ENCODE measurements at regions not wholly inside any gene's neighbourhood (a gene's known extent, or its start where the extent isn't known, plus 50 kb on each side); places are given as distances from the start of the nearest gene placed in this dataset.
"Not testable (repeated sequence)": the region's sequence is repeated elsewhere in the genome, so short reads cannot be mapped to it uniquely, and the experiment has no call there.

DNA sequence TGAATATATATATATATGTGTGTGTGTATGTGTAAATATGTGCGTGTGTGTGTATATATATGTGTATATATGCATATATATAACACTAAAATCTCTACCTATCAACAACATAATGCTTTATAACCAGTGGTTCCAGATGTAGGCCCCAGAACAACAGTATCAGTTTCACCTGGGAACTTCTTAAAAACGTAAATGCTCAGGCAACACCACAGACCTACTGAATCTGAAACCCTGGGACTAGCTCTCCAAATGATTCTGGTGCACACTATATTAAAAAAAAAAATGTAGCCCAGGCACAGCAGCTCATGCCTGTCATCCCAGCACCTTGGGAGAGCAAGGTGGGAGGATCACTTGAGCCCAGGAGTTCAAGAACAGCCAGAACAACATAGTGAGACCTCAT is 67.1 kb upstream of the ZSCAN2 start:
- intact Hi-C loops (cut with DNase I; ENCODE audit: low total_unique reads); H3K4me3 ChIP-seq (ENCODE audit: low read depth, poor library complexity, severe bottlenecking); DNase-seq (ENCODE audit: low spot score in 2 of 2): not testable (repeated sequence)
- WGBS, 2 donors = 91 to 95% methylated on average over 2 of the region's 2 CpGs

DNA sequence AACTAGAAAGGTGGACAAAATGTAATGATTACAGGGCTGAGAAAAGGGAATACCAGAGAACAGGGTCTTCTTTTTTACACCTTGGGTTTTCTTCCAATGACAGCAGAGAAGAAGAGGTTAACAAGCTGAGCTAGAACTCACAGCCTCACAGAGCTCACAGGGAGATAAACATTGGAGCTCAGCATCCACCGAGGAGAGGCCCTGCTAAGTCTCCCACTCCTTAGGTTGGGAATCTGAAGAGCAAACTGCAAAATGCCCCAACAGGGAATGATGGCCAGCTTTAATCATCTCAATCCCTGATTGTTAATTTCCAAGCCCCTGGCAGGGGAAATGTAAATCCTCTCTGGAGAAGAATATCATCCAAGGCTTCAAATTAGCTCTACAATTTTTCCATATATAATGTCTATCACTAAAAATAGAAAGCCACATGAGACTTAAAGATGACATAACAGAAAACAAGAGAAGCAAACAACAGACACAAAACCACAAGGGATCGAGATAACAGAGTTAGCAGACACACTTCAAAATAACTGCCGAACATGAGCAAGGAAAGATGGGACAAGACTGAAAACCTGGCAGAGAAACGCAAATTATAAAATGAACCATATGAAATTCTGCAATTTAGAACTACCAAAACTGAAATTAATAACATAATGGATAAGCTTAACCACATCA is 66.1 kb upstream of the ZSCAN2 start:
- H3K4me3 ChIP-seq (ENCODE audit: low read depth, poor library complexity, severe bottlenecking); intact Hi-C loops (cut with DNase I; ENCODE audit: low total_unique reads); DNase-seq (ENCODE audit: low spot score in 2 of 2): not testable (repeated sequence)
- 64 to 71% methylated on average over 4 of the region's 4 CpGs for WGBS, 2 donors

- H3K4me3 ChIP-seq (ENCODE audit: low read depth, poor library complexity, severe bottlenecking); DNase-seq (ENCODE audit: low spot score in 2 of 2); intact Hi-C loops (cut with DNase I; ENCODE audit: low total_unique reads): not testable (repeated sequence)
- 63 to 91% methylated on average over 3 of the region's 3 CpGs for WGBS, 2 donors
These were observed 64.6 kb upstream of the ZSCAN2 start for GRCh38 chr15:84536181-84536580.

DNA sequence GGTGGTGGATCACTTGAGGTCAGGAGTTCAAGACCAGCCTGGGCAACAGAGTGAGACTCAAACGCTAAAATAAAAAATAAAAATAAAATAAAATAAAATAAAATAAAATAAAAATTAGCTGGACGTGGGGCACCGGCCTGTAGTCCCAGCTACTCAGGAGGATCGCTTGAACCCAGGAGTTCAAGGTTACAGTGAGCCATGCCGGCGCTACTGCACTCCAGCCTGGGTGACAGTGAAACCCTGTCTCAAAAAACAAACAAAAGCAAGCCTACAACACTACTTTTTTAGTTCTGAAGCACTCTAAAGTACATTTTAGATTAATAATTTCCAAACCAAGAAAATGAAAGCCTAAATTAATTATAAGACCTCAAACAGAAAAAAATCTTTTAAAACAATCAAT is 56.2 kb upstream of the ZSCAN2 start:
- WGBS, 2 donors = 97 to 100% methylated on average over 6 of the region's 6 CpGs
- DNase-seq (ENCODE audit: low spot score in 2 of 2); H3K4me3 ChIP-seq (ENCODE audit: low read depth, poor library complexity, severe bottlenecking); intact Hi-C loops (cut with DNase I; ENCODE audit: low total_unique reads): not testable (repeated sequence)

DNA sequence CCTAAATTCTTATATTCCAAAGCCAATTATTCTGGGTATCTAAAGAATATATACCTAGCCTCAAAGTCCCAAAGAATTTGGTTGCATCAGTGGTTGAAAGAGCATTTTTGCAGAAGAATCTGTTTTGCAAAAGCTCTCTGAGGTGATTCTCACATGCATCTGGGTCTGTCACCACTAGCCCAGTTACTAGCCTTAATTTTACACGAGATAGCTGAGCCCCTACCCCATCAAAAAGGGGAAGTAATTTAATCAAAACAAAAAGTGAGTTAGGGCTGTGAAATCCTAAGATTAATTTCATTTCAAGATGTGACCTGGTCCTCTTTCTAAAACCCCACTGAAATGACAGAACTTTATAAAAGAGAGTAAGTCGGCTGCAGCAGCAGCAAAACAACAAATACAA is 53.7 kb upstream of the ZSCAN2 start:
- 73 to 86% methylated on average over 2 of the region's 2 CpGs for WGBS, 2 donors
- H3K4me3 ChIP-seq (ENCODE audit: low read depth, poor library complexity, severe bottlenecking); DNase-seq (ENCODE audit: low spot score in 2 of 2); intact Hi-C loops (cut with DNase I; ENCODE audit: low total_unique reads): not testable (repeated sequence)

DNA sequence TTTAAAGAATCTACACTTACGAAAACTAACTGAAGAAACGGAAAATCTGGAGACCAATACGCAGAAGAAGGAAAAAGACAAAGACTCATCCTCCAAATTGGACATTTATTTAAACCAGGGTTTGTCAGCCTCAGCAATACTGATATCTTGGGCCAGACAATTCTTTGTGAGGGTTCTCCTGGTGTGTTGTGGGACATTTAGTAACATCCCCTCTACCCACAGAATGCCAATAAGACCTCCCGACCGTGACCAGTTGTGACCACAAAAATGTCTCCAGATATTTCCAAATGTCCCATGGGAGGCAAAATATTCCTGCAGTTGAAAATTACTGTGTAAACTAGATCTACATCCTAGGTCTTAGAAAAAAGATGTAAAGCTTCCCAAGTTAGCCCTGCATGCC is 50.3 kb upstream of the ZSCAN2 start:
- DNase-seq (ENCODE audit: low spot score in 2 of 2); H3K4me3 ChIP-seq (ENCODE audit: low read depth, poor library complexity, severe bottlenecking); intact Hi-C loops (cut with DNase I; ENCODE audit: low total_unique reads): not testable (repeated sequence)
- 83 to 91% methylated on average over 5 of the region's 5 CpGs for WGBS, 2 donors
